NCI-H2107 treated with DMSO at 0.1 percent for 48 hours (cell line): ENCODE measurements at regions not wholly inside any gene's neighbourhood (a gene's known extent, or its start where the extent isn't known, plus 50 kb on each side); places are given as distances from the start of the nearest gene placed in this dataset.
"Not testable (repeated sequence)": the region's sequence is repeated elsewhere in the genome, so short reads cannot be mapped to it uniquely, and the experiment has no call there.

Source experiments
- DNase-seq: peaks from one replicate; lab custom pipeline; 2025; ENCODE audit not compliant: unreplicated experiment; lab: John Stamatoyannopoulos, UW

DNA sequence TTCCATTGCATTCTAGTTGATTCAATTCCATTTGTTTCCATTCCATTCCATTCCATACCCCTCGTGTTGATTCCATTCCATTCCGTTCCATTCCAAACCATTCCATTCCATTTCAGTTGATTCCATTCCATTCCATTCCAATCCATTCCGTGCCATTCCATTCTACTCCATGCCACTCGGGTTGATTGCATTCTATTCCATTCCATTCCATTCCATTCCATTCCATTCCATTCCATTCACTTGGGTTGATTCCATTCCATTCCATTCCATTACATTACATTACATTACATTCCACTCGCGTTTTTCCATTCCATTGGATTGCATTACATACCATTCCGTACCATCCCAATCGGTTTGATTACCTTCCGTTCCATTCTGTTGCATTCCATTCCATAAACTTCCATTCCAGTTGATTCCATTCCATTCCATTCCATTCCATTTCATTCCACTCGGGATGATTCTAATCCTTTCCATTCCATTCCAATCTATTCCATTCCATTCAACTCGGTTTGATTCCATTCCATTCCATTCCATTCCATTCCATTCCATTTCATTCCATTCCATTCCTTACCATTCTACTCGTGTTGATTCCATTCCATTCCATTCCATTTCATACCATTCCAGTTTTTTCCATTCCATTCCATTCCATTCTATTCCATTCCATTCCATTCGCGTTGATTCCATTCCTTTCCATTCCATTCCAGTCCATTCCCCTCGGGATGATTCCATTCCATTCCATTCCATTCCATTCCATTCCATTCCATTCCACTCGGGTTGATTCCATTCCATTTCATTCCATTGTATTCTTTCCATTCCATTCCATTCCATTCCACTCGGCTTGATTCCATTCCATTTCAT is 1140.4 kb downstream of the RPIA start:
- no peak for DNase-seq

DNA sequence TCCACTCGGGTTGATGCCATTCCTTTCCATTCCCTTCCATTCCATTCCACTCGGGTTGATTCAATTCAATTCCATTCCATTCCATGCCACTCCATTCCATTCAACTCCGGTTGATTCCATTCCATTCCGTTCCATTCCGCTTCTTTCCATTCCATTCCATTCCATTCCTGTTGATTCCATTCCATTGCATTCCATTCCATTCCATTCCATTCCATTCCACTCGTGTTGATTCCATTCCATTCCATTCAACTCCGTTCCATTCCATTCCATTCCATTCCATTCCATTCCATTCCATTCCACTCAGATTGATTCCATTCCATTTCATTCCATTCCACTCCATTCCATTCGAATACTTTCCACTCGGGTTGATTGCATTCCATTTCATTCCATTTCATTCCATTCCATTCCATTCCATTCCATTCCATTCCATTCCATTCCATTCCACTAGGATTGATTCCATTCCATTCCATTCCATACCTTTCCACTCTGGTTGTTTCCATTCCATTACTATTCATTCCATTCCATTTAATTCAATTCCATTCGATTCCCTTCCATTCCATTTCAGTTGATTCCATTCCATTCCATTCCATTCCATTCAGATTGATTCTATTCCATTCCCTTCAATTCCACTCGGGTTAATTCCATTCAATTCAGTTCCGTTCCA is 1141.8 kb downstream of the RPIA start:
- DNase-seq: no peak

DNA sequence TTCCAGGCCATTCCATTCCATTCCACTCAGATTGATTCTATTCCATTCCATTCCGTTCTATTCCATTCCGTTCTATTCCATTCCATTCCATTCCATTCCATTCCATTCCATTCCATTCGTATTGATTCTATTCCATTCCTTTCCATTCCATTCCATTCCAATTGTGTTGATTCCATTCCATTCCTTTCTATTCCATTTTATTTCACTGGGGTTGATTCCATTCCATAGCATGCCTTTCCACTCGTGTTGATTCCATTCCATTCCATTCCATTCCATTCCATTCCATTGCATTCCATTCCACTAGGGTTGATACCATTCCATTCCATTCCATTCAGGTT is 1142.3 kb downstream of the RPIA start:
- DNase-seq: no peak

DNA sequence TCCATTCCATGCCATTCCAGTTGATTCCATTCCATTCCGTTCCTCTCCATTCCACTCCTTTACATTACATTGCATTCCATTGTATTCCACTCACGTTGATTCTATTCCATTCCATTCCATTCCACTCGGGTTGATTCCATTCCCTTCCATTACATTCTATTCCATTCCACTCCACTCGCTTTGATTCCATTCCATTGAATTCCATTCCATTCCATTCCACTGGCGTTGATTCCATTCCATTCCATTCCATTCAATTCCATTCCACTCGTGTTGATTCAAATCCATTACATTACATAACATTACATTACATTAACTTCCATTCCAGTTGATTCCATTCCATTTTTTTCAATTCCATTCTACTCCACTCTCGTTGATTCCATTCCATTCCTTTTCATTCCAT is 1142.8 kb downstream of the RPIA start:
- no peak for DNase-seq

DNA sequence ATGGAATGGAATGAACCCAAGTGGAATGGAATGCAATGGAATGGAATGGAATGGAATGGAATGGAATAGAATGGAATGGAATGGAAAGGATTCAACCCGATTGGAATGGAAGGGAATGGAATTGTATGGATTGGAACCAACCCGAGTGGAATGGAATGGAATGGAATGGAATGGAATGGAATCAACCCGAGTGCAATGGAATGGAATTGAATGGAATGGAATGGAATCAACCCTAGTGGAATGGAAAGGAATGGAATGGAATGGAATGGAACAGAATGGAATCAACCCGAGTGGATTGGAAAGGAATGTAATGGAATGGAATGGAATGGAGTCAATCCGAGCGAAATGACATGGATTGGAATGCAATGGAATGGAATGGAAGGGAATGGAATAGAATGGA is 1144.9 kb downstream of the RPIA start:
- DNase-seq: not testable (repeated sequence)

DNA sequence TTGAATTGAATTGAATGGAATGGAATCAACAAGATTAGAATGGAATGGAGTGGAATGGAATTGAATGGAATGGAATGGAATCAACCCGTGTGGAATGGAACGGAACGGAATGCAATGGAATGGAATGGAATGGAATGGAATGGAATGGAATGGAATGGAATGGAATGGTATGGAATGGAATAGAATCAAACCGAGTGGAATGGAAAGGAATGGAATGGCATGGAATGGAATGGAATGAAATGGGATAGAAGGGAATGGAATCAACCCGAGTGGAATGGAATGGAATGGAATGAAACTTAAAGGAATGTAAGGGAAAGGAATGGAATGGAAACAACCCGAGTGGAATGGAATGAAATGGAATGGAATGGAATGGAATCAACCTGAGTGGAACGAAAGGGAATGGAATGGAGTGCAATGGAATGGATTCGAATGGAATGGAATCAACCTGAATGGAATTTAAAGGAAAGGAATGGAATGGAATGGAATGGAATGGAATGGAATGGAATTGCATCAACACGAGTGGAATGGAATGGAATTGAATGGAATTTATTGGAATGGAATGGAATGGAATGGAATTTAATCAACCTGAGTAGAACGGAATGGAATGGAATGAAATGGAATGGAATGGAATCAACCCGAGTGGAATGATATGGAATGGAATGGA is 1146.6 kb downstream of the RPIA start:
- DNase-seq: no peak

DNA sequence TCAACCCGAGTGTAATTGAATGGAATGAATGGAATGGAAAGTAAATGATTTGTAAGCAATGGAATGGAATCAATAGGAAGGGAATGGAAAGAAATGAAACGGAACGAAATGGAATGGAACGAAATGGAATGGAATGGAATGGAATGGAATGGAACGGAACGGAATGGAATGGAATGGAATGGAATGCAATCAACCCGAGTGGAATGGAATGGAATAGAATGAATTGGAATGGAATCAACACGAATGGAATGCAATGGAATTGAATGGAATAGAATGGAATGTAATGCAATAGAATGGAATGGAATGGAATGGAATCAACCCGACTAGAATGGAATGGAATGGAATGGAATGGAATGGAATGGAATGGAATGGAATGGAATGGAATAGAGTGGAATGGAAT is 1148.7 kb downstream of the RPIA start:
- DNase-seq: not testable (repeated sequence)

DNA sequence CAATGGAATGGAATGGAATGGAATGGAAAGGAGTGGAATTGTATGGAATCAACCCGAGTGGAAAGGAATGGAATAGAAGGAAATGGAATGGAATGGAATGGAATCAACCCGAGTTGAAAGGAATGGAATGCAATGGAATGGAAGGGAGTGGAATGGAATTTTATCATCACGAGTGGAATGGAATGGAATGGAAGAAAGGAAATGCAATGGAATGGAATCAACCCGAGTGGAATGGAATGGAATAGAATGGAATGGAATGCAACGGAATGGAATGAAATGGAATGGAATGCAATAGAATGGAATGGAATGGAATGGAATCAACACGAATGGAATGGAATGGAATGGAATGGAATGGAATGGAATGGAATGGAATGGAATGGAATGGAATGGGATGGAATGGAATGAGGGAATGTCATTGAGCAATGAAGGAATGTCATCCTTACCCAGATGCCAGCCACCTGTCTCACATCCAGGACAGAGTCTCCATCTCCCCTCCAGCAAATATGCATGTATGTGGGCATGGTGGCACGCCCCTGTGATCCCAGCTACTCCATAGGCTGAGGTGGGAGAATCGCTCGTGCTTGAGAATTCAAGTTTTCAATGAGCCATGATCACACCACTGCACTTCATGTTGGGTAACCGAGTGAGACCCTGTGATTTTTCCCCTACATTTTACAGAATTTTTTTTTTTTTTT is 1149.5 kb downstream of the RPIA start:
- DNase-seq: not testable (repeated sequence)

DNA sequence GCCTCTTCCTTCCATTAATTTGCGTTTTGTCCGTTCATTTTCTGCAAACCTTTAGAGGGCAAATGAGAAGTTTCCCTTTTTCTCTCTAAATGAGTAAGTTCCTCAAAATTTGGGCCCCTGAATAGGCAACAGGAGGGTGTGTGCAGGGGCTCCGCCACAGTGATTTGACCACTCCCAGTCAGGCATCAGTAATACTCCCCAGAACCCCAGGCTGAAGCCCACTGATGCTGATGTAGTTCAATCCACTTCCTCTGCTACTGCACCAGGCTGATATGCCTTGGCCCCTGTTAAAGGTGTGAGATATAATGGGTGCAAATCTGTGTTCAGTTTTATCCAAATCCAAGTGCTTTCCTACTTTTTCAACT is 1150.0 kb downstream of the RPIA start:
- DNase-seq: no peak

DNA sequence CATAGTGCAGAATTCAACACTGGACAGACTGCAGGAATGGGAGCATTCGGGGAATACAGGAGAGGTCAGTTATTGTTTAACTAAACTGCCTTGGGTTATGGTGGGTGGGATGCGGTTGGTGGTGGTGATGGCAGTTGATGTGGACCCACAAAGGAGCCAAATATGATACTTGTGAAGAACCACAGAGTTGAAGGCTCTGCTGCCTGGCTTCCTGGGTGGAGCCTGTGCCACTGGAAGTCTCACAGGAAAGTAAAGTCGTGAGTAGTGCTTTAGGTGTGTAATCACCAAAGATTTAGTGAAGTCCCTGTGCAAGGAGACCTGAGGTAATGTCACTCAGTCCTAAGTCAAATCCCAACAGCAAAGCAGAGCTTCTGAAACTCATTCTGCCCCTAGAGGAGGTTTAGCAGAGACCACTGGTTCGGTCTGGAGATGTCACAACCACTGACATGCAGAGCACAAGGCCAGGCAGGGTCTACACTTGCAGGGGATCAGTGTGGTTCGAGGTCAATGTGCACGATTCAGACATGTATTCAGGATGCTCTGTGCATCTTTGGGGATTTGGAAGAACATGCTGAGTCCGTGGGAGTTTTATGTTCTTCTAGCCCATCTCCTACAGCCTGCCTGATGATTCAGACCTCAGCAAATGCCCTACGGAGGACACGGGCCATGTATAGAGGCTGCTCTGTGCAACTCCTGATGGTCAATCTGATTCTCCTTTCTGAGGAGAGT is 1150.9 kb downstream of the RPIA start:
- DNase-seq: no peak

DNA sequence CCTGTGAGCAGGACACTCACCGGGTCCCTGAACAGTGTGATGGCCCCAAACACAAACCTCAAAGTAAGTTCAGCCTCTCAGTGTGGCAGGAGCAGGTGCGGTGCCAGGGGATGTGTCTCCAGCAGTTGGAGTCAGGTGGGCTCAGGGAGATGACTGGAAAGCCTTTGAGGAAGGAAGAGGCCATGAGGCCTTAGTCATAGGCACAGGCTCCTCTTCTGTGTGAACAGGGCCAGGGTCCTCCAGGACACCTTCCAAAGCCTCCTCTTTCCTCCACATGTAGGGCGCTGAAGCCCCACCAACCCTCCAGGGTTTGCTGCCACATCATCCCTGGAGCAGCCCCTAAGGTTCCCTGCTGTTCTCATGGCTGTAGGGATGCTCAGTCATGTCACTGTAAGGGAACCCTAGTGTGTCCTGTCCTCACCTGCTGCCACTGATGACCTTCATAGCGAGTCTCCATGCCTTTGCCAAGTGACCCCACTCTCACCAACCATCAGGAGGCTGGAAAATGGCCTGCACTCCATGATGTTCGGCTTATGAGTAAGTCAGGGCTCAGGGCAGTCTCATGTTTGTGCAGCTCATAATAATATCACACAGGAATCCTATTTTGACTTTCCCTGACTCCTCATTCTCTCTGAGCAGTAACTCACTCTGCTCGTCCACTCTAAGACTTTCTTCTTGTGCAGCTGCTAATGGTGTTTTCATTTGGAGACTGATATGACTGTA is 1152.9 kb downstream of the RPIA start:
- DNase-seq: no peak

DNA sequence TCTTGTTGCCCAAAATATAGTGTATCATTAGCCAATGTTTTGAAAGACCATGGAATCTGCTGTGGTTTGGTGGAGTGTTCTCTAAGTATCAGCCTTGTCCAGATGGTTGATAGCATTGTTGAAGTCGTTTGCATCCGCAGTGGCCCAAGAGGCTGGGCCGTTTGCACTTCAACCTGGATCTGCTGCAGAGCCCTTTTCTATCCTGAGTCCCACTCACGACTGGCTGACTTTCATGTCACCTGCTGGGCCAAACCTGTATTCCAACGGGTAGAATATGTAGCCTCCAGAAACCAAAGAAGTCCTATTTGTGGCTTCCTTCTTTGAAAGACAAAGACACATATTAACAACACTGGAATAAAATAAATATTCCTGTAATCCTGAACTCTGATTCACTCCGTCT is 1154.1 kb downstream of the RPIA start:
- DNase-seq: no peak

DNA sequence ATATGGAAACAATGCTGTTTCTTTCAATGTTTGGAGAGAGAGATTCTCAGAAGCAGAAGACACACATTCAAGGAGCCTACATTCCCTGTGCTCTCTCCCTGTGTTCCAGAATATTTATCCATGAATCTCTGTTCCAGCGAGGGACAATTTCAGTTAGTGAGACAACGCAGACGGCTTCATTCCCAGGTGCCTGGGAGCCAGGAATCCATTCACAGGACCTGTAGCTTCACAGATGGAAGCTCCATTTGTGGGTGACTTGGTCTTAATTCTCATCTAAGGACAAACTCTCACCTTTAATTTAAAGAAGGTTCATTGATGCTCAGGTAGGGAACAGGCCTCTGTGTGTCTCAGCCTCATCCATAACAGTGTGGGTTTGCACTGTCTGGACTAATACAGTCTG is 1156.6 kb downstream of the RPIA start:
- no peak for DNase-seq

DNA sequence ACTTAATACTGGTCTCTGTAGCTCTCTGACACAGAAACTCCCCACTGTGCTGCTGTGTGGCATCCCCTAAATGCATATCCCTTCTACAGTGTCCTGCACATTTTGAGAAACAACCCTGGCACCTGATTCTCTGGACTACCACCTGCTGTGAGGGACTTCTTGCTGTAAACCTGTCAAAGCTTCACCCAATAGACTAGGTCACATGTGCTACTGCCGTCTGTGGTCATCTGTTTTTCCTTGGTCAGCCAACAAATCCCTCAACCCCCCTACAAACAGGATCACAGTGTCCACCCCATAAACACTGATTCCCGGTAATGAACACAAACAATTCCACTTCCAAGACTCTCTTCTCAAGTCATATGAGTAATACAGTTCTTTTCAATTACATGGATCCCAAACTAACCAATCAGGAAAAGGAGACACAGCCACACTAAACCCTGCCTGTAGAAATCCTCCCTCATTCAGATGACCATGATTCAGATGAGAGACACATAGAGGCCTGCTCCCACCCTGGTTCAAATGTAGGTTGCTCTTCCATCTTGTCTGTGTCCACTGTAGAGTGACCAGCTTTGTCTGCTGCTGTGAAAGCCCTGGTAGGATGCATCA is 1157.4 kb downstream of the RPIA start:
- DNase-seq: no peak

DNA sequence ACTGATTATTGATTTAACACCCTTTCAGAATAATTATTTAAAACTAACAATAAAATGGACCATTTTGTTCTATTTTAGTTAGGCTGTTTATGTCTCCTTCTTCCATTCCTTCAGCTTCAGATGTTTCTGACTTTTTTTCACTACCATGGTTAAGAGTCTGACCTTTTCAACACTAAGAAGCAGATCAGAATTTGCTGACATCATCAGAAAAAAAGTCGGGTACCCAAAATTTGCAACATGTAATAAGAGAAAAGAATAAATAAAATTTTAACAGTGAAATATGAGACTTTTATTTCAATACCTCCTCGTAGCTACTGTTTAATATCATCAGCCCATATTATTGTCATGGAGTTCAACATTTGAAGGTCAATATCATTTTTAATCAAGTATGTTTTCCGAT is 1158.3 kb downstream of the RPIA start:
- DNase-seq: no peak

DNA sequence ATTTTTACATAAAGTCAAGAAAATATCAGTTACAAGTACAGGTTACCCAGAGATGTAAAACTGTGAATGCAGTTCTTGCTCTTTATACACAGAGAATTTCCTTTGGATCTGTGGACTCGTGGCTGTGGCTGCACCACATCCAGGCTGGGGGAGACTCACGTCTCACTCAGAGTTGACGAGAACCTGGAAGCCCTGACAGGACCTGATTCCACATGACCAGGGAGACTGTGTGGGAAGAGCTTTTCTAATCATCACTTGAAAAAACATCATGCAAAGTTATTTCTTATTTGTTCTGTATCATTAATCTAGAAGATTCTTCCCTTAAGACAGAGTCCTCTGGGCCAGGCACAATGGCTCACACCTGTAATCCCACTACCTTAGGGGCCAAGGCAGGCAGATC is 1159.0 kb downstream of the RPIA start:
- no peak for DNase-seq

DNA sequence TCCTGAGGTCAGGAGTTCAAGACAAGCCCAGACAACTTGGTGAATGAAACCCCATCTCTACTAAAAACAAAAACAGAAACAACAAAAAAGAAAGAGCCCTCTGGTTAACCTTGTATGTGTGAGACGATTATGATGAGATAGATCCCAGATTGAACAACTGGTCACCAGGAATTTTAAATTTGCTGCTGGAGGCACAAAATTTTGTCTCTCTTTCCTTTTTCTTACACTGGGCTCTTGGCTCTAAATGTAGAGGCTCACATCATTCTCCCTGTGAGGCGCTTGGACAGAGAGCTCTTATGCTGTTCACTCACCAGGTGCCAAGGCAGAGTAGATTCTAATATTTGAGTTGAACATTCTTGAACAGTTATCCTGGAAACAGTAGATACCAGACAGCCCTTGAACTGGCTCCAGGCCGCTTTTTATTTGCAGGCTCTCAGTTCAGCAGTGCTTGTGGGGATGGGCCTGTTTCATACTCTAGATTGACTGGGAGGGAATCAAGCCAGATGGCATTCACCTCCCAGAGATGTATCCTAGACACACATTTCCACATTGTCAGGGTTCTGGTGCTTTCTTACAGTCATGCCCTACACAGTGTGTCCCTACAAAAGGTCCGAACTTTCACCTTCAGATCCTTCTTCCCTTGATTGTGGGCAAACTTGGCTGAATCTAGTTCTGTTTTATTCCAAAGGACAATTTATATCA is 1159.6 kb downstream of the RPIA start:
- DNase-seq: no peak

DNA sequence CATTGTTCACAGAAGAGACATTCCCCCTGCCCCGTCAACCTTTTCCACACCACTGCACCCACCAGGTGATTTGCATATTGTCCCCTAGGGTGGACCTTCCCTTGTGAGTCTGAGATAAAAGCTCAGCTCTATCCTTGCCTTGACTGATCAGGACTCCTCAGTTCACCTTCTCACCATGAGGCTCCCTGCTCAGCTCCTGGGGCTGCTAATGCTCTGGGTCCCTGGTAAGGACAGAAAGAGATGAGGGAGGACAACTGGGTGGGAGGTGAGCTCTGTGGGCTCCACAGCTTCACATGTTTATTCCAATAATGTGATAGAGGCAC is 1160.1 kb downstream of the RPIA start:
- no peak for DNase-seq

DNA sequence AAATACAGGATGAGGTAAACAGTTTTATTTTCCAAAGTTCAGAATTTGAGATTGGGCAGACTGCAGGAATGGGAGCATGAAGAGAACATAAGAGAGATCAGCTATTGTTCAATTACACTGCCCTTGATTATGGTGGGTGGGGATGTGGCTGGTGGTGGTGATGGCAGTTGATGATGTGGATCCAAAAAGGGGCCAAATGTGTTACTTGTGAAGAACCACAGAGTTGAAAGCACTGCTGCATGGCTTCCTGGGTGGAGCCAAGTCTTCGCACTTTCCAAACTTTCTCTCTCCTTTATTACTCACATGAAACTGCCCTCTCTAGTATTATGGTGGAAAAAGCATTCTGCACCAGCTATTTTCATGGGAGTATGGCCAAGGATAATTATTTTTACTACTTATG is 1162.0 kb downstream of the RPIA start:
- DNase-seq: not testable (repeated sequence)

DNA sequence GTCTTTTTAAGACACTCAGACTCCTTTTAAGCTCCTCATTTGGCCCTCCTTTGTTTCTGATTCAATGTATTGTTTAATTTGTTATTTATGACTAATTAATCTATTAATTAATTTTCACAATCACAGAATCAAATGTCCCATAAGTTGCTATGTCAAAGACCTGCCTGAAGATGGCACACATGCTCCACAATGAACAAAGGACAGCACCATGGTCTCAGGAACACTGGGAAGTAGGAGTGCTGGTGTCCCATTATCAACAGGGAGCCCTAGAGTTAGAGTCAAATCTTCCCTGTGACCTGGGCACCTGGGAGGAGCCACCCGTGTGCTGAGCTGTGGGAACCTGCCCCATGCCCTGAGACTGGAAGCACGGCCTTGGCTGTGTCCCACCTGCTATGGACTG is 1164.3 kb downstream of the RPIA start:
- DNase-seq: not testable (repeated sequence)
